Activated T-cell treated with anti-CD3 and anti-CD28 coated beads, Interleukin-2, amount 50 U/mL, for 24 hours (primary cell): ENCODE measurements at regions not wholly inside any gene's neighbourhood (a gene's known extent, or its start where the extent isn't known, plus 50 kb on each side); places are given as distances from the start of the nearest gene placed in this dataset.

Source experiments
- DNase-seq: peaks from one replicate; pipeline ENCODE4 v3.0.0-alpha.2; 2020
- H3K27ac Mint-ChIP-seq: 2 replicates; pipeline ENCODE4 v1.8.0; 2020; ENCODE audit warnings: mild to moderate bottlenecking, mixed read lengths
- H3K27me3 Mint-ChIP-seq: 2 replicates; pipeline ENCODE4 v1.8.0; 2020; ENCODE audit warnings: mixed read lengths
- H3K36me3 Mint-ChIP-seq: 2 replicates; pipeline ENCODE4 v1.8.0; 2020; ENCODE audit warnings: low read depth, mixed read lengths
- H3K4me1 Mint-ChIP-seq: 2 replicates; pipeline ENCODE4 v1.8.0; 2020; ENCODE audit warnings: low read depth, mixed read lengths
- H3K4me3 Mint-ChIP-seq: 2 replicates; pipeline ENCODE4 v1.8.0; 2020; ENCODE audit warnings: mild to moderate bottlenecking, moderate library complexity, mixed read lengths
- H3K9me3 Mint-ChIP-seq: 2 replicates; pipeline ENCODE4 v1.8.0; 2020; ENCODE audit warnings: mixed read lengths

GRCh38 chr12:41701943-41702601, 442.6 kb downstream of the GXYLT1 start:
- Mint-ChIP-seq H3K36me3 (no peaks in the 10 kb centered on the region), H3K9me3 (no peaks in the 10 kb centered on the region), H3K27ac (no peak overlapping the region), H3K27me3 (no peaks in the 10 kb centered on the region), H3K4me3 (no peak overlapping the region), H3K4me1 (no peaks in the 10 kb centered on the region)
- no peak for DNase-seq

- H3K36me3 Mint-ChIP-seq, result no peaks in the 10 kb centered on the region
- no peak for DNase-seq
- H3K27ac Mint-ChIP-seq, result no peak overlapping the region
- no peak overlapping the region for H3K4me3 Mint-ChIP-seq
- no peaks in the 10 kb centered on the region for H3K9me3 Mint-ChIP-seq
- H3K4me1 Mint-ChIP-seq, result no peaks in the 10 kb centered on the region
- no peaks in the 10 kb centered on the region for H3K27me3 Mint-ChIP-seq
Measured at GRCh38 chr12:41700940-41701339, 443.7 kb downstream of the GXYLT1 start.

GRCh38 chr12:41699658-41700057, 445.0 kb downstream of the GXYLT1 start:
- Mint-ChIP-seq H3K27me3 (no peaks in the 10 kb centered on the region), H3K27ac (no peak overlapping the region), H3K9me3 (no peaks in the 10 kb centered on the region), H3K4me3 (no peak overlapping the region), H3K36me3 (no peaks in the 10 kb centered on the region), H3K4me1 (no peaks in the 10 kb centered on the region)
- DNase-seq, result no peak

- Mint-ChIP-seq H3K9me3 (no peaks in the 10 kb centered on the region), H3K36me3 (no peaks in the 10 kb centered on the region), H3K27me3 (no peaks in the 10 kb centered on the region), H3K27ac (no peak overlapping the region), H3K4me3 (no peak overlapping the region), H3K4me1 (no peaks in the 10 kb centered on the region)
- no peak for DNase-seq
Measured at GRCh38 chr12:41697161-41697560, 447.5 kb downstream of the GXYLT1 start.

- Mint-ChIP-seq H3K27ac (no peak overlapping the region), H3K9me3 (no peaks in the 10 kb centered on the region), H3K4me3 (no peak overlapping the region), H3K27me3 (no peaks in the 10 kb centered on the region), H3K36me3 (no peaks in the 10 kb centered on the region), H3K4me1 (no peaks in the 10 kb centered on the region)
- DNase-seq, result no peak
Measured at GRCh38 chr12:41684997-41685396, 459.7 kb downstream of the GXYLT1 start.

GRCh38 chr12:41683513-41684240, 461.0 kb downstream of the GXYLT1 start:
- Mint-ChIP-seq H3K36me3 (no peaks in the 10 kb centered on the region), H3K27ac (no peak overlapping the region), H3K27me3 (no peaks in the 10 kb centered on the region), H3K4me1 (no peaks in the 10 kb centered on the region), H3K9me3 (no peaks in the 10 kb centered on the region), H3K4me3 (no peak overlapping the region)
- DNase-seq, result no peak

GRCh38 chr12:41683023-41683422, 461.7 kb downstream of the GXYLT1 start:
- no peak overlapping the region for H3K4me3 Mint-ChIP-seq
- H3K4me1 Mint-ChIP-seq, result no peaks in the 10 kb centered on the region
- no peak overlapping the region for H3K27ac Mint-ChIP-seq
- H3K36me3 Mint-ChIP-seq, result no peaks in the 10 kb centered on the region
- H3K27me3 Mint-ChIP-seq, result no peaks in the 10 kb centered on the region
- no peaks in the 10 kb centered on the region for H3K9me3 Mint-ChIP-seq
- no peak for DNase-seq

GRCh38 chr12:41681898-41682297, 462.8 kb downstream of the GXYLT1 start:
- Mint-ChIP-seq H3K27me3 (no peaks in the 10 kb centered on the region), H3K4me1 (no peaks in the 10 kb centered on the region), H3K9me3 (no peaks in the 10 kb centered on the region), H3K4me3 (no peak overlapping the region), H3K27ac (no peak overlapping the region), H3K36me3 (no peaks in the 10 kb centered on the region)
- DNase-seq, result no peak

GRCh38 chr12:41680155-41680554, 464.5 kb downstream of the GXYLT1 start:
- DNase-seq, result no peak
- Mint-ChIP-seq H3K4me1 (no peaks in the 10 kb centered on the region), H3K27me3 (no peaks in the 10 kb centered on the region), H3K36me3 (no peaks in the 10 kb centered on the region), H3K4me3 (no peak overlapping the region), H3K27ac (no peak overlapping the region), H3K9me3 (no peaks in the 10 kb centered on the region)

- Mint-ChIP-seq H3K4me3 (no peak overlapping the region), H3K9me3 (peaks cover 6% of the 10 kb centered on the region), H3K27ac (no peak overlapping the region), H3K36me3 (no peaks in the 10 kb centered on the region), H3K27me3 (no peaks in the 10 kb centered on the region), H3K4me1 (no peaks in the 10 kb centered on the region)
- DNase-seq, result no peak
Measured at GRCh38 chr12:41663598-41664265, 475.6 kb downstream of the PDZRN4 start.

GRCh38 chr12:41661141-41661765, 473.1 kb downstream of the PDZRN4 start:
- Mint-ChIP-seq H3K27me3 (no peaks in the 10 kb centered on the region), H3K36me3 (no peaks in the 10 kb centered on the region), H3K4me1 (no peaks in the 10 kb centered on the region), H3K9me3 (peaks cover 6% of the 10 kb centered on the region), H3K4me3 (no peak overlapping the region), H3K27ac (no peak overlapping the region)
- no peak for DNase-seq

- Mint-ChIP-seq H3K27ac (no peak overlapping the region), H3K9me3 (no peaks in the 10 kb centered on the region), H3K36me3 (no peaks in the 10 kb centered on the region), H3K27me3 (no peaks in the 10 kb centered on the region), H3K4me3 (no peak overlapping the region), H3K4me1 (no peaks in the 10 kb centered on the region)
- no peak for DNase-seq
Measured at GRCh38 chr12:41656454-41656853, 468.3 kb downstream of the PDZRN4 start.

- Mint-ChIP-seq H3K9me3 (no peaks in the 10 kb centered on the region), H3K4me1 (no peaks in the 10 kb centered on the region), H3K27ac (no peak overlapping the region), H3K4me3 (no peak overlapping the region), H3K36me3 (no peaks in the 10 kb centered on the region), H3K27me3 (no peaks in the 10 kb centered on the region)
- no peak for DNase-seq
Measured at GRCh38 chr12:41653386-41654326, 465.5 kb downstream of the PDZRN4 start.

GRCh38 chr12:41652981-41653380, 464.9 kb downstream of the PDZRN4 start:
- no peak overlapping the region for H3K4me3 Mint-ChIP-seq
- no peaks in the 10 kb centered on the region for H3K9me3 Mint-ChIP-seq
- no peaks in the 10 kb centered on the region for H3K27me3 Mint-ChIP-seq
- no peak overlapping the region for H3K27ac Mint-ChIP-seq
- H3K36me3 Mint-ChIP-seq, result no peaks in the 10 kb centered on the region
- no peak for DNase-seq
- H3K4me1 Mint-ChIP-seq, result no peaks in the 10 kb centered on the region
